ENCODE measurements at regions not wholly inside any gene's neighbourhood (a gene's known extent, or its start where the extent isn't known, plus 50 kb on each side); places are given as distances from the start of the nearest gene placed in this dataset.

DNA sequence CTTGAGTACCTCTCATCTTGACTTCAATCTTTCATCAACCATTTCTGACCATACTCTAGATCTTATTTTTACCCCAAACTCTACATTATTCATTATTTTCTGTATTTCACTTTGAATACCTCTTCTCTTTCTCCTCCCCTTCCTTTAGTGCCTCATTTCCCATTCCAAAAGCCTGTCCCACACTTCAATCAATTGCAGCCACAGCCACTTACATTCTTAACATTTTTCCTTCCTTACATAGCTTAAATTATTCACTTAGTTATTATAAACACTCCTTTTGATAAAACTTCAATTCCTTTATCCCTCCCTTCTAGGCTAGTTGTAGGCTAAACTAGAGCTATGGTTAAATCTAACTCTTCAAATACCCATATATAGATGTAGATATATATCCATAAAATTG, 344.0 kb downstream of the PRR16 start:
- Histone ChIP-seq H3K4me3 (no peak overlapping the region), H3K27ac (no peak overlapping the region), H3K4me1 (no peaks in the 10 kb centered on the region), H3K9me3 (peaks cover 0 to 3% of the 10 kb centered on the region in 2 donors), H3K27me3 (no peaks in the 10 kb centered on the region), H3K36me3 (no peaks in the 10 kb centered on the region)
- TF ChIP-seq, protein P1, sequence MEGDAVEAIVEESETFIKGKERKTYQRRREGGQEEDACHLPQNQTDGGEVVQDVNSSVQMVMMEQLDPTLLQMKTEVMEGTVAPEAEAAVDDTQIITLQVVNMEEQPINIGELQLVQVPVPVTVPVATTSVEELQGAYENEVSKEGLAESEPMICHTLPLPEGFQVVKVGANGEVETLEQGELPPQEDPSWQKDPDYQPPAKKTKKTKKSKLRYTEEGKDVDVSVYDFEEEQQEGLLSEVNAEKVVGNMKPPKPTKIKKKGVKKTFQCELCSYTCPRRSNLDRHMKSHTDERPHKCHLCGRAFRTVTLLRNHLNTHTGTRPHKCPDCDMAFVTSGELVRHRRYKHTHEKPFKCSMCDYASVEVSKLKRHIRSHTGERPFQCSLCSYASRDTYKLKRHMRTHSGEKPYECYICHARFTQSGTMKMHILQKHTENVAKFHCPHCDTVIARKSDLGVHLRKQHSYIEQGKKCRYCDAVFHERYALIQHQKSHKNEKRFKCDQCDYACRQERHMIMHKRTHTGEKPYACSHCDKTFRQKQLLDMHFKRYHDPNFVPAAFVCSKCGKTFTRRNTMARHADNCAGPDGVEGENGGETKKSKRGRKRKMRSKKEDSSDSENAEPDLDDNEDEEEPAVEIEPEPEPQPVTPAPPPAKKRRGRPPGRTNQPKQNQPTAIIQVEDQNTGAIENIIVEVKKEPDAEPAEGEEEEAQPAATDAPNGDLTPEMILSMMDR (IDR thresholded peaks at IDR 0.05) = no peak
- TF ChIP-seq POLR2A (IDR thresholded peaks at IDR 0.05) (no peak), POLR2AphosphoS5 (IDR thresholded peaks at IDR 0.05) (no peak)
- no peak for DNase-seq (ENCODE audit: low spot score in 2 of 2)
- intact Hi-C loops (cut with DNase I; ENCODE audit: low total_unique reads) = no loop called here

DNA sequence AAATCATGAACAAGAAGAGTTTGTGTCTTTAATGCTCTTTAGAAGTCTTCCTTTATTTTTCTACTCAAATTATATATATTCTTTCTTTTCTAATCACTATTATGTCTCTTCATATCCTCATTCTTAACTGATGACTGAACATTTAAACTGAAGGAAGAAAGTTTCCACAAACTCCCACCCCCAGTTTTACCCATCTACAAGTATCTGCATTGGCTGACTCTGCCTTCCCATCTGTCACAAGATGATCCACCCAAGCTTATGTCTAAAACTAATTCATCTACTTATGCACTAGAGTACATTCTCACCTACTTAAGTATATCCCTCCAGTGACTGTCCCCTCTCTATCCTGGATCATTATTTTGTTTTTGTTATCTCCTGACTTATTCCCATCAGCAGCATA, 344.5 kb downstream of the PRR16 start:
- H3K9me3 ChIP-seq = peaks cover 1 to 3% of the 10 kb centered on the region in 2 donors
- DNase-seq (ENCODE audit: low spot score in 2 of 2) = no peak
- H3K27ac ChIP-seq = no peak overlapping the region
- intact Hi-C loops (cut with DNase I; ENCODE audit: low total_unique reads) = no loop called here
- H3K4me1 ChIP-seq = no peaks in the 10 kb centered on the region
- H3K4me3 ChIP-seq = no peak overlapping the region
- H3K36me3 ChIP-seq = no peaks in the 10 kb centered on the region
- TF ChIP-seq, protein P1 (IDR thresholded peaks at IDR 0.05) = no peak
- TF ChIP-seq POLR2AphosphoS5 (IDR thresholded peaks at IDR 0.05) (no peak), POLR2A (IDR thresholded peaks at IDR 0.05) (no peak)
- no peaks in the 10 kb centered on the region for H3K27me3 ChIP-seq

DNA sequence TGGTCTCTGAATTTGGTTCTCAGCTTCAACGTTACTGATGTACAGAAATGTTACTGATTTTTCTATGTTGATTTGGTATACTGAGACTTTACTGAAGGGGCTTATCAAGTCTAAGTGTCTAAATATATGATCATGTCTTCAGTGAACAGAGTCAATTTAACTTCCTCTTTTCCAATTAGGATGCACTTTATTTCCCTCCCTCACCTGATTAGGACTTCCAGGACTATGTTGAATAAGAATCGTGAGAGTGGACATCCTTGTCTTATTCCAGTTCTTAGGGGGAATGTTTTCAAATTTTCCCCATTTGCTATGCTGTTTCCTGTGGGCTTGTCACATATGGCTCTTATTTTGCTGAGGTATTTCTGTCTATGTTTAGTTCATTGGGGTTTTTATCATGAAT, 349.5 kb downstream of the PRR16 start:
- no peak for DNase-seq (ENCODE audit: low spot score in 2 of 2)
- Histone ChIP-seq H3K4me1 (no peaks in the 10 kb centered on the region), H3K27ac (no peak overlapping the region), H3K4me3 (no peak overlapping the region), H3K36me3 (no peaks in the 10 kb centered on the region), H3K27me3 (no peaks in the 10 kb centered on the region), H3K9me3 (peaks cover 5 to 8% of the 10 kb centered on the region in 2 donors)
- TF ChIP-seq, protein P1 (IDR thresholded peaks at IDR 0.05) = no peak
- TF ChIP-seq POLR2A (IDR thresholded peaks at IDR 0.05) = no peak
- TF ChIP-seq POLR2AphosphoS5 (IDR thresholded peaks at IDR 0.05) = no peak
- intact Hi-C loops (cut with DNase I; ENCODE audit: low total_unique reads) = no loop called here

DNA sequence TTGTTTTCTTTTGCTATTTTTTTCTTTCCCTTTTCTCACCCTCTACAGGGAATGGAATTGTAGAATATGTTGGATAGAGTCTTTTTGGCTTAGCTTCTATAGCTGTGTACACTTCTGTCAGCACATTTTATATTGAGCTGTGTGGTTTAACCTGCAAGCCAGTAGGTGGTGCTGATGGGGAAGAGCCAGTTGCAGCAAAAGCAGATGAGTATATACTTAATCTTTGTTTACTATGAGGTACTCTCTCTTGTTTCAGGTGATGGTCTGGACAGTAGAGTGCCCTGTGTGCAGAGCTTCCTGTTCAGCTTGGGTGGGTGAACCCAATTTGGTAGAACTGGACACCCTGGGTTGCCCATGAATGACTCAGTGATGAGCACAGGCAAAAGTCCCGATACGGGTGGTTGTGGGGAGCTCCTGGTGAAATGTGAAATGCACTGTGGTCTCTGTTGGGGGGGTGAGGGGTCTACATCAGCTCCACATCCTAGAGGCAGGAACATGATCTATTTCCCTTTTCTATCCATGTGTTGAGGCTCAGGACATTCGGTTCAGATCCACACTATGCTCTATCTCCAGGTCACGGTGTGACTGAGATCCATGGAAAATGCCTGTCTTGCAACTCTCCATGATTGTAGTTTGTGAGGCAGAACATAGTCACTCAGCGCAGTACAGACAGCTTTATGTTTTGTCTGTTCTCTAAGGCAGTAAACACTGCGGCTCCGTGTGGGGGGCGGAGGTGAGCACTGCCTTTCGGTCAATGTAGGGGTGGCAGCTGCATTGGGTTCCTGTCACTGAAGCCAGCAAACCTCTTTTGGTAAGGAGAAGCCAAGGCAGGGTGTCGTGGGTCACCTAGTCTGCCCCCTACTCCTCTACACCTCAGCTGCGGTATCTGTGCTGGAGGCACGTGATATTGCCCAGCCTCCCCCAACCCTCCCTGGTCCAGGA, 353.2 kb downstream of the PRR16 start:
- Histone ChIP-seq H3K9me3 (peaks cover 5 to 8% of the 10 kb centered on the region in 2 donors), H3K27ac (no peak overlapping the region), H3K4me1 (no peaks in the 10 kb centered on the region), H3K36me3 (no peaks in the 10 kb centered on the region), H3K4me3 (no peak overlapping the region), H3K27me3 (no peaks in the 10 kb centered on the region)
- intact Hi-C loops (cut with DNase I; ENCODE audit: low total_unique reads) = no loop called here
- DNase-seq (ENCODE audit: low spot score in 2 of 2) = no peak
- TF ChIP-seq POLR2AphosphoS5 (IDR thresholded peaks at IDR 0.05) = no peak
- TF ChIP-seq, protein P1 (IDR thresholded peaks at IDR 0.05) = peak in 1 of 3 donors; percentile 17

DNA sequence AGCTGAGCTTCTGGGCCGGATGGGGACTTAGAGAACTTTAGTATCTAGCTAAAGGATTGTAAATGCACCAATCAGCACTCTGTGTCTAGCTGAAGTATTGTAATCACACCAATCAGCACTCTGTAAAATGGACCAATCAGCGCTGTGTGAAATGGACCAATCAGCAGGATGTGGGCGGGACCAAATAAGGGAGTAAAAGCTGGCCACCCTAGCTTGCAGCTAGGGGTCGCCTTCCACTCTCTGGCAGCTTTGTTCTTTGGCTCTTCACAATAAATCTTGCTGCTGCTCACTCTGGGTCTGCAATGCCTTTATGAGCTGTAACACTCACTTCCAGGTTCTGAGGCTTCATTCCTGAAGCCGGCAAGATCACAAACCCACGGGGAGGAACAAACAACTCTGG, 354.0 kb downstream of the PRR16 start:
- H3K27me3 ChIP-seq = no peaks in the 10 kb centered on the region
- H3K4me3 ChIP-seq = no peak overlapping the region
- no peaks in the 10 kb centered on the region for H3K4me1 ChIP-seq
- TF ChIP-seq POLR2A (IDR thresholded peaks at IDR 0.05) (no peak), POLR2AphosphoS5 (IDR thresholded peaks at IDR 0.05) (no peak)
- TF ChIP-seq, protein P1 (IDR thresholded peaks at IDR 0.05) = no peak
- no peaks in the 10 kb centered on the region for H3K36me3 ChIP-seq
- intact Hi-C loops (cut with DNase I; ENCODE audit: low total_unique reads) = no loop called here
- no peak overlapping the region for H3K27ac ChIP-seq
- peaks cover 2 to 8% of the 10 kb centered on the region in 2 donors for H3K9me3 ChIP-seq
- no peak for DNase-seq (ENCODE audit: low spot score in 2 of 2)
